Activated T-helper 1 cell treated with anti-CD3 and anti-CD28 coated beads, Interleukin-2, amount 50 U/mL, for 16 hours (primary cell): ENCODE measurements at regions not wholly inside any gene's neighbourhood (a gene's known extent, or its start where the extent isn't known, plus 50 kb on each side); places are given as distances from the start of the nearest gene placed in this dataset.

Experiments used
- DNase-seq, 2 donors: peaks; one replicate each; pipeline ENCODE4 v3.0.0-alpha.2; 2020; ENCODE audit warnings: low read depth in 1 of 2, low spot score in 1 of 2

DNA sequence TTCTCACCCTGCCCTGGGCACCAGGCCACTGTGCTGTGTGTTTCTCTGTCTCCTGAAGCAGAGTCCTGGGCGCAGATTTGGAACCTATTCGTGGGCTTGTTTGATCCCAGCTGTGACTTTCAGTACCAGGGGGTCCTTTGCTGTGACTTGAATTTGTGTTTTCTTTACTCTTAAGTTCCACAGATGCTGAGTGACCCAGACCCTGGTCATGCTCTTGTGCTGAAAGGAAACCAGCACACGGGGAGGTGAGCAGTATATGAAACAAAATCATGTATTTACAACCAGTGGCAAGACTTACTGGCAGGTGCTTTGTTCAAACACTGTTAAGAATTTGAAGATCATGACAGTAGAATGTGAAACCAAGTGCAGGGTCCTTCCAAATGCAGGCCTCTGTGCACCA is 89.2 kb upstream of the PRSS58 start:
- DNase-seq: no peak

DNA sequence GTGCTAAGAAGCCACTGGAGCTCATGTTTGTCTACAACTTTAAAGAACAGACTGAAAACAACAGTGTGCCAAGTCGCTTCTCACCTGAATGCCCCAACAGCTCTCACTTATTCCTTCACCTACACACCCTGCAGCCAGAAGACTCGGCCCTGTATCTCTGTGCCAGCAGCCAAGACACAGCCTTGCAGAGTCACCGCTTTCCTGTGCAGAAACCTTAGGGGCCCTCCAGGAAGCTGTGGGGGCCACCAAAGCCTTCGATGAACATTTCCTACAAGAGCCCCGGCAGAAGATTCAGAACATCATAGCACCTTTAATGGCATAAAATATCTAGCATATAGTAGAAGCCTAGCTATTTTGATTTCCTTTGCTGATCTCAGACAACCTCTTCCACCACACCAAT is 88.0 kb upstream of the PRSS58 start:
- no peak for DNase-seq

DNA sequence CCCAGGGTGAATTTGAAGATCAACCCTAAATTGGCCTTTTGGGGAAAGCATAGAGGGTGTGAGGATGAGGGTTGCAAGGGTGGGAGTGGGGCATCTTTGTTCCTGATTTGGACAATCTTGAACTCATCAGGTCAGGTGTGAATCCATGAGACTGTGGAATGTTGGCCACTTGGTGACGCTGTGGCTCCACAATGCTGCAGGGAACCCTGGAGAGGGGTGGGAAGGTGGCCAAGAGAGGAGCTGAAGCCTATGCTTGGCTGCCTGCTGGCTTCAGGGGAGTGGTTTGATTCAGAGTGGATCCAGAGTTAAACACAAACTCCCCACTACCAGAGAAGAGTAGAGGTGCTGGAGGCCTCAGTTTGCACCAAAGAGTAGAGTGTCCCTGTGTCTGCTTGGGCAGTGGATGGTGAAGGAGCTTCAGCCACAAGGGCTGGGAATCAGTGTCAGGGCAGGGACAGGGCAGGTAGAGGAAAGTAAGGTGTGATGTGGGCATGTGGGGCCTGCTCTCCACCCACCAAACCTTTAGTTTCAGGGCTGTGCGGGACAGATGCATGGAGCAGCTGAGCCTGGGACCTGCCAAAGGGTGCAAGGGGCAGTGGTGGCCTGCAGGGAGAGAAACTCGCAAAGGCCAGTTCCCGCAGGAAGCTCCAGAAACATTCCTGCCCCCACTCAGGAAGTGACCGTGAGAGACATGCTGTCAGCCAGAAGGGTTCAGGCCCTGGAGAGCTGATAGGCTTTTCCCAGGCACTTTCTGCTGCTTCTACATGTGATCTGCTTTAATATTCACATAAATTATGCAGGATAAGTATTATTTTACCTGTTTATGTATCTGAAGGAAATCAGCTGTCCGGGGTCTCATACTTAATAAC is 81.0 kb upstream of the PRSS58 start:
- DNase-seq: no peak

DNA sequence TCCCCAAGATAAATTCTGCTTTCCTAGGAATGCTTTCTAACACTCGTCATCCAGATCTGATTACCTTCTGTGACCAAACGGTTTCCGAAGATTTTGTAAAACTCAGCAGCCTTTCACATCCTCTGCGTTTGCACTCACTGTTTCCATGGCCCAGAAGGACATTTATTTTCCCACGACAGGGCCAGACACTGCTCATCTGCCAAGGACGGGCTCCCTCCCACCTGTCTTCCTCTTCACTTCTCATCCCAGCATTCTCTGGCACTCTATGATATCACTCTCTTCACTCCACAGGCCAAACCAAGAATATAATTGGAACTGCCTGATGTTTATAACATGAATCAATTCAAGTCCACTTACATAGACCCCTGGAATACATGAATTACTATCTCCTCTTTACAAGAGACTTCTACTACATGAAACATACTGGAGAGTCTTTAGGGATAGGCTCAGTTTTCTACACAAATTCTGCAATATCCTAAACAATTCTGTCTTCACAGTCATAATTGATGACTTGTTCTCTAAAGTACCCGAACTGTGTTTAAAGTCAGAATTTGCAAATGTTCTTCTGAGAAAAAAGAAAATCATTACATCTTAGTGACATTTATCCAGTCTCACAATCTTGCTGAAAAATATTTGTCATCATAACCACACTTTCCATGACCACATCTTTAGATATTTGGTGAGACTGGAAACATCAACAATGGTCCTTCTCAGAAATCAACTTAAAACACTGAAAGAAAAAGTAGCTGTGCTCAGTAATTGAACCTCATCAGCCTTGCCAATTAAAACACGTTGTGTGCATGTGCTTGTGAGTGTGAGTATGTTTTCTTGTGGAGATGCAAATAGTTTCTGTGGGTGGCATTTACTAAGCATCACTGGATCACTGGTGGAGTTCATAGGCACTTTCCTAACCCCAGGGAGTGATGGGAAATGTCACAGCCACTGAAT is 79.5 kb upstream of the PRSS58 start:
- no peak for DNase-seq

DNA sequence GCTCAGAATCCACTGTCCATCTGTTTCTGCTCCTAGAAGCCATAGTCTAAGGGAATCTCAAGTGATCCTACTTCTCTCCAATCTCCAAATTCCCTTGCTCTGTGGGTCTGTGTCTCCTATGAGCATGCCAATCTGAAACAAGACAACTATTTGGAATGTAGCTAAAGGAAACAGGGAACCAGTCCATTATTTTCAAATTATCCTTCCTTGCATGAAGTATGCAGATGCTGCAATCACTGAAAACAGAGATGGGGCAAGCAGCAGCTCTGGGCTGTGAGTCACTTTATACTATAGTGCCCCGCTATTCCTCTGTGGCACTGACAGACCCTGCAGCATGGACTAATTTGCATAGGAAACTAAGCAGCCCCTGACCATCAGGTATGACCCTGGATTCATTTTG is 76.9 kb upstream of the PRSS58 start:
- no peak for DNase-seq

DNA sequence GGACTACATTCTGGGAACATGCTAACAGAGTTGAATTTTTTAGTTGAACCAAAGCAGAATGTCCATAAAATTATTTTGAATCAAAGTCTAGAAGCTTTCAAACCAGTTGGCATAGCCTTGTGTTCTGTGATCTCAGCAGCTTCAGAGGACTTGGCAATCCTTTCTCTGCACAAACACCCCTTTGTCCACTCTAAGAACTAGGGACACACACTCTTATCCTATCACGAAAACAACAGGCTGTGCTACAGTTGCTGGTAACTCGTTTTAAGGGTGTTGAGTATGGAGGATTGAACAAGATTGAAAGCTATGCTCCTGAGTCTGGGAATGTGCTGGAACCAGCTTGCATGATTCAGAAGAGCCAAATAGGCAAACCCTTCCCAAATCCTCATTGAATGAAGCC is 76.4 kb upstream of the PRSS58 start:
- no peak for DNase-seq

DNA sequence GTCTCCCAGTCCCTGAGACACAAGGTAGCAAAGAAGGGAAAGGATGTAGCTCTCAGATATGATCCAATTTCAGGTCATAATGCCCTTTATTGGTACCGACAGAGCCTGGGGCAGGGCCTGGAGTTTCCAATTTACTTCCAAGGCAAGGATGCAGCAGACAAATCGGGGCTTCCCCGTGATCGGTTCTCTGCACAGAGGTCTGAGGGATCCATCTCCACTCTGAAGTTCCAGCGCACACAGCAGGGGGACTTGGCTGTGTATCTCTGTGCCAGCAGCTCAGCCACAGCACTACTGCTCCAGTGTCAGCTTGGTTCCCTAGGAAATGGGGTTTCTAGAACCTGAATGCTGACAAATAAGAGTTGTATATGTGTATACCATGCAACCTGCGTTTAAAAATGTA is 74.6 kb upstream of the PRSS58 start:
- no peak for DNase-seq

DNA sequence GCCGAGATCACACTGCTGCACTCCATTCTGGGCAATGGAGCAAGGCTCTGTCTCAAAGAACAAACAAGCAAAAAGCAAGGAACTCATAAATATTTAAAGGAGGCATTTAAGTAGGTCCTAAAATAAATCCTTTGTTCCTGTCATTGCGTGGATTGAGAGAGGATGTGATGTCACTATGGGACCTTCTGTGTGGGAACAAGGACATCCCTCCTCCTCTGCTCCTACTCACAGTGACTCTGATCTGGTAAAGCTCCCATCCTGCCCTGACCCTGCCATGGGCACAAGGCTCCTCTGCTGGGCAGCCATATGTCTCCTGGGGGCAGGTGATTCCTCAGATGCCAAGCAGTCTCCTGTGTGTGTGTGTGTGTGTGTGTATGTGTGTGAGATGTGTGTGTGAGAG is 74.1 kb upstream of the PRSS58 start:
- no peak for DNase-seq

DNA sequence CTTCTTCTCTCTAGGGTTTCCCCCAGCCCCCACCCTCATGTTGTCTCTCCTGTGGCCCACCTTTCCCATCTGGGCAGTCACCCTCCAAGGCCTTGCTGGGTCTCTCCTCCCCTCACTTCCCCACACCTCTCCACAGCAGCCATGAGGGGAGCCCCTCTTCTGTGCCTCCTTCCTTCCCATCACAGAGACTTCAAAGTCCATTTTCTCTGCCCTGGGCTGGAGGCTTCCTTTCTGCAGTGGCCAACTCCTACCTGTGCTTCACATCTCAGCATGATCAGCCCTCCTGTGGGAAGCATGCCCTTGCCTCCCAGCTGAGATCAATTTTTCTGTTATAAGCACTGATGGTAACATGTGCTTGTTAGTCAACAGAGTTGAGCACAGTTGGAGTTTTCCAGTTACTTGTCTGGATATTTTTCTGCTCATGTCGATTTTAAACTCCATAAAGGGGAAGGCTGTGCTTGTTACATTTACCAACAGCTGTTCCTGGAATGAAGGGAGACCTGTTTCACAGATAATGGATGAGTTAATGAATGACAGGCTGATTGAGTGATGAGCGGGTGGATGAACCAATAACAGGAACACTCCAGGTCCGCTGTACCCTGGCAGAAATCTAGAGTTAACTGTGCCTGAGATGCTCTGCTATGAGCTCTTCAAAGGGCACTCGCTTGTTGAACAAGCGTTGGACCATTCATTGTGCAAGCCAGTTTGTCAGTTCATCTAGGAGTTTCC is 71.4 kb upstream of the PRSS58 start:
- DNase-seq: no peak

DNA sequence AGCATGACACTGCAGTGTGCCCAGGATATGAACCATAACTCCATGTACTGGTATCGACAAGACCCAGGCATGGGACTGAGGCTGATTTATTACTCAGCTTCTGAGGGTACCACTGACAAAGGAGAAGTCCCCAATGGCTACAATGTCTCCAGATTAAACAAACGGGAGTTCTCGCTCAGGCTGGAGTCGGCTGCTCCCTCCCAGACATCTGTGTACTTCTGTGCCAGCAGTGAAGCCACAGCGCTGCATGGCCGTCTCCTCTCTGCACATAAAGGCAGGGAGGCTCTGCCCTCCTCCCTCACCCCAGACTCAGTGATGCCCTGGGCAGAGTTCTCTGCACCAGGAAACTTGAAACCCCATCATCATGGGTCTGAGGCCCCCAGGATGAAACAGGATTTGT is 70.7 kb upstream of the PRSS58 start:
- DNase-seq: no peak

DNA sequence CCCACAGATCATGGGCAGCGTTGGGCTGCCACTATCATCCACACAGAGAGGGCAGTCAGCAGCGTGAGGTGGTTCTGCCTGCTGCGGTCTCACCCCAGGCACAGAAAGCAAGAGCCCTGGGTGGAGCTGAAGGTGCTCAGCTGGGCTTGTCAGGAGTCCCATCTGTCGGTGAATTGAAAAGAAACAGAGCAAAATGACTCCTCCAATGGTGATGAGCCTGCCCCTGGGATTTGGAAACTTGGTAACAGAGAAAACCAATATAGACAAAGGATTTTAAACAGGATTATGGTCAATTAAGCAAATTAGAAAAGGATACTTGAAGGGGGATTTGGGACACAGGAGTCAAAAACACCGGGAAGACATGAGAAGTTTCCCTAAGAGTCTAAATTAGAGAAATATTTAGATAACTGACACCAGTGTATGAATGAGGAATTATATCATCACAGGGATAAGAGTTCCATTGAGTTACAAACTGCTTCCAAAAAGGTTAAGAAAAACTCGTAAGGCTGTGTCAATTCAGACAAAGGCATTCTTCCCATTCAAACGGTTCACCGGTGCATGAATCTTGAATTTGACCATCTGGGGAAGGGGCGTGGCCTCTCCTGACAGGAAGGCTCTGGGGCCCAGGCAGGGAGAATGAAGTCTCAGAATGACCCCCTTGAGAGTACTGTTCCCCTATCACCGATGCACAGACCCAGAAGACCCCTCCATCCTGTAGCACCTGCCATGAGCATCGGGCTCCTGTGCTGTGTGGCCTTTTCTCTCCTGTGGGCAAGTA is 70.0 kb upstream of the PRSS58 start:
- DNase-seq: no peak

DNA sequence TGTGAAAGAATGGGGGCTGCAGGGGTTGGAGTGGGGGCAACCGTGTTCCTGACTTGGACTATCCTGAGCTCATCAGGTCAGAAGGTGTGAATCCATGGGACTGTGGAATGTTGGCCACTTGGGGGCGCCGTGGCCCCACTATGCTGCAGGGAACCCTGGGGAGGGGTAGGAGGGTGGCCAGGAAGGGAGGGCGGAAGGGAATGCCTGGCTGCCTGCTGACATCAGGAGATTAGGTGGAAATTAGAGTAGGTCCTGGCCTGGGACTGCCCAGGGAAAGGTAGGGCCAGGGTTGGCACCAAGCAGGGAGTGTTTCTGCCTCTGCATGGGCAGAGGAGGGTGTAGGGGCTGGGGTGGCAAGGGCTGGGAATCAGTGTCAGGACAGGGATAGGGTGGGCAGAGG is 65.8 kb upstream of the PRSS58 start:
- peak in 1 of 2 donors; percentile 29 for DNase-seq

DNA sequence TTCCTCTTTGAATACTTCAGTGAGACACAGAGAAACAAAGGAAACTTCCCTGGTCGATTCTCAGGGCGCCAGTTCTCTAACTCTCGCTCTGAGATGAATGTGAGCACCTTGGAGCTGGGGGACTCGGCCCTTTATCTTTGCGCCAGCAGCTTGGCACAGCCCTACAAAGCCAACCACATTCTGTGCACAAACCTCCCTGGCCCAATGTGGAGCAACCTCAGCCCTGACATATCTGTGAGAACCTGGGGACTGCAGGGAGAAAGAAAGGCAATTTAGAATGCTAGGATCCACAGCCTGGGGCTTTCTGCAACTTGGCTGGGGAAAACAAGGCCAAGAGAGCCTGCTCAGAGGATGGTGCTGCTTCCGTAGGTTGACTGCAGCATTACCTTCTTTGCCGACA is 63.5 kb upstream of the PRSS58 start:
- no peak for DNase-seq

DNA sequence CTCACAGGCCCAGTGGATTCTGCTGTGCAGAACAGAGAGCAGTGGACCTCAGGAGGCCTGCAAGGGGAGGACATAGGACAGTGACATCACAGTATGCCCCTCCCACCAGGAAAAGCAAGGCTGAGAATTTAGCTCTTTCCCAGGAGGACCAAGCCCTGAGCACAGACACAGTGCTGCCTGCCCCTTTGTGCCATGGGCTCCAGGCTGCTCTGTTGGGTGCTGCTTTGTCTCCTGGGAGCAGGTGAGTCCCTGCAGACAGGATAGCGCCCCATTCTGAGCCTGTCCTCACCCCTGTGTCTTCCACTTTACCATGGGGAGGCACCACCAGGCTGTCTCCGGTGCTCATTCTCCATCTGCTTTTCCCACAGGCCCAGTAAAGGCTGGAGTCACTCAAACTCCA is 63.0 kb upstream of the PRSS58 start:
- DNase-seq: no peak

DNA sequence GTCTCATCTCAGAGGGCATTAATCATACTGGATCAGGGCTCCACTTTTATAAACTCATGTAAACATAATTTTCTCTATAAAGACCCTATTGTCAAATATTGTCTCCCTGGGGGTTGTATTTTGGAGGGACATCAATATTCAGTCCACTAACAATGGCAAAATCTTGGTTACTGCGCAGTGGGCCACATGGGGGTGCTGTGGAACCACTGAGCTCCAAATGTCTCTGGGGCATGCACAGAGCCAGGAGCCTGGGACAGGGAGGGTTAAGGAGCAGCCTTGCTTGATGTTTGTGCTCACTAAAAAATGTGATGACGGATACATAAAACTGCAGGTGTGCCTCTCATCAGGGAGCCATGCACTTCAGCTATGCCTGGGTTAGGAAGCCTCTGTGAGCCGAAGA is 62.1 kb upstream of the PRSS58 start:
- DNase-seq: no peak

DNA sequence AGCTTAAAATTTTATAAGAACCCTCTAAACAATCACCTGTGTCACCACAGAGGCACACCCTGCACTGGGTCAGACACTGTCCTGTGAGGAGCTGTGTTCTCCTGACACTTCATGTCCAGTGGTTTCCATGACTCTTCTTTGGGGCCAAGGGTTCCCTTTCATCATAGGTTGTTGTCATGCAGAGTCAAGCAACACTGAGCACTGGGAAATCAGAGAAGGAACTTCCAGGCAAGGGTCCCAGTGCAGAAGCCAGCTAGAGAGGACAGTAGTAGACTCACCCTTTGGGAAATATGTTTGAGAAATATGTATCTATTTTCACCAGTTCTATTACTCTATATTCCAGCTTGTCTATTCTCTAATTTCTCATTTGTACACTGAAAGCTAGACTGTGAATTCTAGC is 56.4 kb upstream of the PRSS58 start:
- no peak for DNase-seq

DNA sequence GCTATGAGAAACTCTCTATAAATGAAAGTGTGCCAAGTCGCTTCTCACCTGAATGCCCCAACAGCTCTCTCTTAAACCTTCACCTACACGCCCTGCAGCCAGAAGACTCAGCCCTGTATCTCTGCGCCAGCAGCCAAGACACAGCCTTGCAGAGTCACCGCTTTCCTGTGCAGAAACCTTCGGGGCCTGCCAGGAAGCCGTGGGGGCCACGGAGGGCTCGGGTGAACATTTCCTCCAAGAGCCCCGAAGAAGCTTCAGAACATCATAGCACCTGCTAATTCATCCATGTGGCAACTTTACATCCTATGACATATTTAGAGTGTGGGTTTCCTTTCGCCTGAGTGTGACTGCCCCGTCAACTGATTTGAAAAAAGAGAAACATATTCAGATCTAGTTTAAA is 55.7 kb upstream of the PRSS58 start:
- no peak for DNase-seq

DNA sequence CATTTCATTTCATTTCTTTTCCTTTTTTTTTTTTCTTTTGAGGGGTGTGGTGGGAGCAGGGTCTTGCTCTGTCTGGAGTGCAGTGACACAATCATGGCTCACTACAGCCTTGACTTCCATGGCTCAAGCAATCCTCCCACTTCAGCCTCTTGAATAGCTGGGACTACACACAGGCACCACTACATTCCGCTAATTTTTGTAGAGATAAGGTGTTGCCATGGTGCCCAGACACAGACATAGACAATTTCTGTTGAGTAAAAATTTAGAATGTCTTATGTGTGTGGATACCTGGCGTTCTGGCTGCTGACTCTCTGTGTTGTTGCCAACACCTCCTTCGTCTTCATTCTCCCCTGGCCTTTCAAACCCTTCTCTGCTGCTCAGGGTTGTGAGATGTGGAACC is 54.0 kb upstream of the PRSS58 start:
- no peak for DNase-seq

DNA sequence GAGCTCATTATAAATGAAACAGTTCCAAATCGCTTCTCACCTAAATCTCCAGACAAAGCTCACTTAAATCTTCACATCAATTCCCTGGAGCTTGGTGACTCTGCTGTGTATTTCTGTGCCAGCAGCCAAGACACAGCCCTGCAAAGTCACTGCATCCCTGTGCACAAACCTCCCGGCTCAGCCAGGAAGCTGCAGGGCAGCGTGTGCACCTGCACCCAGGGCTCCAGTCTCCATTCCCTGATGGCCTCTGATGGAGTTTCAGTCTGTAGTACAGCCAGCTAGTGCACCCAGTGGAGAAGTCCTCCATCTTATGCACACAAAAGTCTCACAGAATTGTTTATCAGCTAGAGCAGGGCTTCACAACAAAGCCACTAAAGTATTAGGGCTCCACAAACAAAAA is 51.1 kb upstream of the PRSS58 start:
- DNase-seq: no peak

DNA sequence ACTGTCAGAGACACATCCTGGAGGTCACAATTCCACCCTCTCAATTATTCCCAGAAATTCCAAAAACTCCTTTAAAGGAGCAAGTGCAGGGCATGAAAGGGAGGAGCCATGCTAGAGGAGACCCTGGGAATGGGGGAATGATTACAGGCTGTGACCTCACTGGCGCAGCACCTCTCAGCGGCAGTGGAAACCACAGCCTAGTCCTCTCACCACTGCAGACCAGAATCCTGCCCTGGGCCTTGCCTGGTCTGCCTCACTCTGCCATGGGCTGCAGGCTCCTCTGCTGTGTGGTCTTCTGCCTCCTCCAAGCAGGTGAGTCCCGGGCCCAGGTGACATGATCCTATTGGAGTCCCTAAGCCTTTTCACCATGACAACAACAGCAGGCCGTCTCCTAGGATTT is 50.5 kb upstream of the PRSS58 start:
- DNase-seq: no peak
